GM21723 (cell line): ENCODE measurements at regions not wholly inside any gene's neighbourhood (a gene's known extent, or its start where the extent isn't known, plus 50 kb on each side); places are given as distances from the start of the nearest gene placed in this dataset.
"Not testable (repeated sequence)": the region's sequence is repeated elsewhere in the genome, so short reads cannot be mapped to it uniquely, and the experiment has no call there.

Source experiments
- ATAC-seq: cut with Tn5 transposase; IDR thresholded peaks from one replicate; pipeline ENCODE4 v1.9.1; 2021; ENCODE audit warnings: mild to moderate bottlenecking, moderate library complexity; ENCODE audit not compliant: unreplicated experiment

DNA sequence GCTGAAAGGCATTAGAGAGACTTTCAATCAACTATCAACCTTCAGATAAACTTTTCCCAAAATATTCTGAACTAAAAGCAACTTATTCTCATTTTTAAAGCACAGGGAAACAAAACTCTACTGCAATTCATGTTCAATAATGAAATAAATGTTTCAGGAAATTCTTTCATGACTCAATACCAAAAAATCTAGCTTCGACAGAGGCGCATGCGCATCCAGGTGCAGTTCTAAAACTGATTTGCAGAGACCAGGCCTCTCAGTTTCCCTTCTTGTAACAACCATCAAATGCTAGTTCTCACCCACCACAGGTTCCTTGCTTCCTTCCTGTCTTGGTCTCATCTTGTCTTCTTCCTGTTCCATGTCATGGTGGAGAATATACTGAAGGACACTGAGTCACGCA lies 55.3 kb upstream of the NRBF2 start:
- no peak for ATAC-seq

- no peak for ATAC-seq
Observed at GRCh38 chr10:63072951-63073350, 60.2 kb upstream of the NRBF2 start.

- ATAC-seq: no peak
Observed at GRCh38 chr10:63071145-63071544, 62.0 kb upstream of the NRBF2 start.

DNA sequence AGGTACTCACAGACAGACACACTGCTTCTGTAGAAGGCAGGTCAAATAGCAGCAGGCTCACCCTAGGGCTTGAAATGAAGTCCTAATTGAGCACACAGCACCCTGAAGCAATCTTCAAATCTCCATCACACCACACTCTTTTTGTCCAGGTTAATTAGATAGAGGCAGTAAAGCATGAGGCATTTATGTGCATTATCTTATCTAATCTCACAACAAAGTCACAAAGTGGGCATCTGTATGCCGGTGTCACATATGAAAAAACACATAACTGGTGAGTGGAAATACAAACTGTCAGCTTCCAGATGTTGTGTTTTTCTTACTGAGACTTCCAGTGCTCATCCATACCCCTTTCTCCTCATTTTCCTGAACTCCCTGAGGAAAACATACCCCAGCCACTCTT lies 63.8 kb upstream of the NRBF2 start:
- ATAC-seq: no peak

GRCh38 chr10:63068246-63068645 lies 64.9 kb upstream of the NRBF2 start:
- ATAC-seq: no peak

- ATAC-seq: no peak
Observed at GRCh38 chr10:63066606-63067005, 66.5 kb upstream of the NRBF2 start.

GRCh38 chr10:63064706-63065105 lies 68.4 kb upstream of the NRBF2 start:
- no peak for ATAC-seq

DNA sequence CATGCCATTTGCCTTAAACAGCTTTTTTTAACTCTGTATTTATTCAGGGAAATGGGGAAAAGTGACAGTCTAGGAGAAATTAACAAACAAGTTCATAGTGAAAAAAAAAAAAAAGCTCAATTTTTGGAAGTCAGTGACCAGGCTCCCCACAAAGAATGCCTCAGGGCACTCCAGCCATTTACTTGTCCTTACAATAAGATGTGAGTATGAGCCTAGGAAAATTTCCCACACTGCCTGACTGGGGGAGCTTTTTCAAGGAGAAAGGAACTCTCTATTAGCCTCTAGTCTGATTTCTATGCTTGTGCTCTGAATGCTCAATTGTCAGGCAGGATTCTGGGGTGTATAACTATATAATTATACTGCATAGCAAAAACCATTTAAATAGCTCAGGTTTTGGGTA lies 74.9 kb upstream of the NRBF2 start:
- no peak for ATAC-seq

- ATAC-seq: no peak
Observed at GRCh38 chr10:63057509-63057908, 75.6 kb upstream of the NRBF2 start.

- no peak for ATAC-seq
Observed at GRCh38 chr10:63055705-63056104, 77.4 kb upstream of the NRBF2 start.

- no peak for ATAC-seq
Observed at GRCh38 chr10:63054889-63055611, 78.1 kb upstream of the NRBF2 start.

GRCh38 chr10:63052083-63052482 lies 81.0 kb upstream of the NRBF2 start:
- no peak for ATAC-seq

GRCh38 chr10:63042256-63042655 lies 90.9 kb upstream of the NRBF2 start:
- no peak for ATAC-seq

- ATAC-seq: not testable (repeated sequence)
Observed at GRCh38 chr10:63033616-63034185, 99.4 kb upstream of the NRBF2 start.

- ATAC-seq: no peak
Observed at GRCh38 chr10:63030536-63030935, 102.6 kb upstream of the NRBF2 start.

- no peak for ATAC-seq
Observed at GRCh38 chr10:63027531-63027930, 105.6 kb upstream of the NRBF2 start.

DNA sequence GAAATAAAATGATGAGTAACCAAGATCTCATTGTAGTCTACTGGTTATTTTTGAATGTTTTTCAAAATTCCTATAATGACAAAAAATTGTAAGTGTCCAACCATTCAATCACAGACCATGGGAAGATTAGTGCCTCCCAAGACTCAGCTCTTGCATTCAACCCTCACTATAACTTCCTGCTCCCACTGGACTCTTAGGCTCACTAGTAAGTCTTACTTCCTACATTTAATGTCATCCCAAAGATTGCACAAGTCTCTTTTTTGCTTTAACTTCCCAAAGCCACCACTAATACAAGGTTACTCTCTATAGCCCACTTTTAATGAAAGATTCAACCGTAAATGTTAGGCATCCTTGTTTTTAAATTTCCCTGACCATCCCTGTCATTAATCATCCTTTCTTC lies 111.9 kb upstream of the NRBF2 start:
- no peak for ATAC-seq

DNA sequence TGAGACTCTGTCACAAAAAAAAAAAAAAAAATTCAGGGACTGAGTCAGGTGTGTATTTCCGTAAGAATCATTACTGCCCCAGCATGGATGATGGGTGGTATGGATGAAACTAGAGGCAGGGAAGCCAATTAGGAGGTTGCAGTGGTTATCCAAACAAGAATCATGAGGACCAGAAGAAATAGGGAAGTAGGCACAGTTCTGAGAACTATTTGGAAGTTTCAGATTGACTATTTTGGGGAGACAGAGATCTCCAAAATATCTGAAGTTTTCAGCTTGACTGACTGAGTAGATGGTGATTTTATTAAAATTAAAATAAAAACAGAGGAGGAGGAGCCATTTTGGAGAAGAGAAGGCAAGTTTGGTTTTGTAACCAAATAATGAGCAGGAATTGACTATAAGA lies 119.4 kb upstream of the NRBF2 start:
- no peak for ATAC-seq

DNA sequence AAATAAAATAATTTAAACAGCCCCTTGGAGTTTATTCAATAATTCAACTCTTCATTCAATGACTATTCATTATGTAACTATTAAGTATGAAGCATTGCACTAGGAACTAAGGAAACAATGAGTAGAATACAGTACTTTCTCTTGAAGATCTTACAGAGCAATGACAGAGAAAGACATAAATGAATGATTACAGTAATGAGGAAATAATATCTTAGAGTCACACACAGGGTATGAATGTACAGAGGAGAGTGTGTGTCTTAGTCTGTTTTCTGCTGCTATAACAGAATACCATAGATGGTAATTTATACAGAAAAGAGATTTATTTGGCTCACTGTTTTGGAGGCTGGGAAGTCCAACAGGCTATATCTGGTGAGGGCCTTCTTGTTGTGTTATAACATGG lies 120.5 kb upstream of the NRBF2 start:
- no peak for ATAC-seq

DNA sequence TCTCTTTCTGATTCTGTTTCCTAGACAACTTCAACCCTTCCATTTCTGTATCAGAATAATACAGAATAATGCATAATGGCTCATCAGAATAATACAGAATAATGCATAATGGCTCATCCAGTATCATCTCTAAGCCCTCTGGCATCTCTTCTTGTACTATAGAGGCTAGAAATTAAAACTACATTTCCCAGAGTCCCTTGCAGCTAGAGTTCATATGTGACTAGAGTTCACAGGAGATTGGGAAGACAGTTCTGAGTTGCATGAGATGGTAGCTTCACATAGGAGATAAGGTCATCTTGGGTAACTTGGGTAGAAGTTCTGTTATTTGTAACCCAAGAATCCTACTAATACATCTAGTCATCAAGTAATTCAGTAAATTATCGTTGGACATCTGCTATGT lies 122.9 kb upstream of the NRBF2 start:
- no peak for ATAC-seq

GRCh38 chr10:63008491-63008890 lies 124.6 kb upstream of the NRBF2 start:
- no peak for ATAC-seq

- ATAC-seq: no peak
Observed at GRCh38 chr10:63007112-63007511, 126.0 kb upstream of the NRBF2 start.

GRCh38 chr10:63005246-63005645 lies 127.9 kb upstream of the NRBF2 start:
- ATAC-seq: no peak
